Kidney (tissue), 13 donors: ENCODE measurements at regions not wholly inside any gene's neighbourhood (a gene's known extent, or its start where the extent isn't known, plus 50 kb on each side); places are given as distances from the start of the nearest gene placed in this dataset.

Source experiments
- DNase-seq, 5 donors: peaks; one replicate each; pipeline ENCODE4 v3.0.0-alpha.2; 2013 to 2020
- FAIRE-seq: peaks from 2 replicates; lab custom pipeline; 2012; peaks lifted over from hg19 to GRCh38; lab: Jason Lieb, UNC
- H3K27ac ChIP-seq, 2 donors: one replicate each; pipeline ENCODE4 v1.7.0; 2013; ENCODE audit warnings: low read depth in 2 of 2, low read length in 2 of 2, inconsistent platforms in 1 of 2
- H3K27me3 ChIP-seq: one replicate; pipeline ENCODE4 v1.7.1; 2013; ENCODE audit warnings: low read length, inconsistent platforms; ENCODE audit not compliant: control insufficient read depth, insufficient read depth
- H3K36me3 ChIP-seq, 3 donors: one replicate each; pipeline versions ENCODE4 v1.7.0 to v1.7.1; 2013; ENCODE audit warnings: low read length in 3 of 3, control low read depth in 1 of 3, inconsistent platforms in 1 of 3; ENCODE audit not compliant: insufficient read depth in 3 of 3, control insufficient read depth in 2 of 3
- H3K4me1 ChIP-seq, 3 donors: one replicate each; pipeline versions ENCODE4 v1.7.0 to v1.7.1; 2013; ENCODE audit warnings: low read length in 3 of 3, inconsistent platforms in 1 of 3, low read depth in 1 of 3; ENCODE audit not compliant: control insufficient read depth in 2 of 3, insufficient read depth in 2 of 3
- H3K4me3 ChIP-seq, 3 donors: one replicate each; pipeline versions ENCODE4 v1.7.0 to v1.8.1; 2013; ENCODE audit warnings: low read length in 3 of 3, control low read depth in 1 of 3, inconsistent platforms in 1 of 3
- H3K9ac ChIP-seq, 3 donors: one replicate each; pipeline versions ENCODE4 v1.7.0 to v1.7.1; 2013; ENCODE audit warnings: low read length in 3 of 3, control low read depth in 1 of 3, inconsistent platforms in 1 of 3
- H3K9me3 ChIP-seq, 3 donors: one replicate each; pipeline versions ENCODE4 v1.7.0 to v1.7.1; 2013; ENCODE audit warnings: low read length in 3 of 3, control low read depth in 1 of 3, inconsistent platforms in 1 of 3; ENCODE audit not compliant: control insufficient read depth in 2 of 3, insufficient read depth in 1 of 3
- intact Hi-C: fragments of 100-400 bp; cut with DNase I; formaldehyde crosslinking; loops from one replicate; pipeline ENCODE4 v1.11.1; 2022
- TF ChIP-seq, protein P1 (sequence below): IDR thresholded peaks from 3 replicates; pipeline ENCODE4 v1.5.1; 2012; ENCODE audit warnings: mild to moderate bottlenecking, moderate library complexity, borderline replicate concordance; ENCODE audit not compliant: insufficient read depth; ENCODE audit errors: extremely low read depth
- donor health status: control.
- donor health status: control.
- donor health status: control.
- donor health status: control.
- donor health status: control.
- donor health status: DM: yes; HTN: yes; CAD: no.
- donor health status: Normal renal cell carcinoma (clear cell type).

DNA sequence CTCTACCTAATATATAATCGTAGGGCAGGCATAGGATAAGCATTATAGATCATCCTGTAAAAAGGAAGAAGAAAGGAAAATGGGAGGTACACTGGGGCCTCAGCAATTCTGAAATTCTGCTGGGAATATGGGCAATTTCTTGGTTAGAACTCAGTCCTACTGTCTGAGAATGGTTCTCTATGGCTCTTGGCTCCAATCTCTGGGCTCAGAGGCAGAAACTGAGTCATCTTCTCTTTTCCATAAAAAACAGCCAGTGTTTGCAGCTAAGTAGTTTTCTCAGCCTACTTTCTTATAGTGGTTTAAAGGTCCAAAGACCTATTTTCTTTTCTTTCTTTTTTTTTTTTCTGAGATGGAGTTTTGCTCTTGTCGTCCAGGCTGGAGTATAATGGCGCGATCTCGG is 135.8 kb upstream of the ZBED5 start:
- intact Hi-C loops = no loop called here
- TF ChIP-seq, protein P1, sequence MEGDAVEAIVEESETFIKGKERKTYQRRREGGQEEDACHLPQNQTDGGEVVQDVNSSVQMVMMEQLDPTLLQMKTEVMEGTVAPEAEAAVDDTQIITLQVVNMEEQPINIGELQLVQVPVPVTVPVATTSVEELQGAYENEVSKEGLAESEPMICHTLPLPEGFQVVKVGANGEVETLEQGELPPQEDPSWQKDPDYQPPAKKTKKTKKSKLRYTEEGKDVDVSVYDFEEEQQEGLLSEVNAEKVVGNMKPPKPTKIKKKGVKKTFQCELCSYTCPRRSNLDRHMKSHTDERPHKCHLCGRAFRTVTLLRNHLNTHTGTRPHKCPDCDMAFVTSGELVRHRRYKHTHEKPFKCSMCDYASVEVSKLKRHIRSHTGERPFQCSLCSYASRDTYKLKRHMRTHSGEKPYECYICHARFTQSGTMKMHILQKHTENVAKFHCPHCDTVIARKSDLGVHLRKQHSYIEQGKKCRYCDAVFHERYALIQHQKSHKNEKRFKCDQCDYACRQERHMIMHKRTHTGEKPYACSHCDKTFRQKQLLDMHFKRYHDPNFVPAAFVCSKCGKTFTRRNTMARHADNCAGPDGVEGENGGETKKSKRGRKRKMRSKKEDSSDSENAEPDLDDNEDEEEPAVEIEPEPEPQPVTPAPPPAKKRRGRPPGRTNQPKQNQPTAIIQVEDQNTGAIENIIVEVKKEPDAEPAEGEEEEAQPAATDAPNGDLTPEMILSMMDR = no peak
- Histone ChIP-seq H3K9me3 (no peaks in the 10 kb centered on the region), H3K27ac (no peak overlapping the region), H3K27me3 (no peaks in the 10 kb centered on the region), H3K4me1 (no peaks in the 10 kb centered on the region), H3K9ac (no peak overlapping the region), H3K36me3 (no peaks in the 10 kb centered on the region), H3K4me3 (no peak overlapping the region)
- DNase-seq (no peak), FAIRE-seq (no peak)

GRCh38 chr11:10993186-10993585 is 135.3 kb upstream of the ZBED5 start:
- DNase-seq (no peak), FAIRE-seq (no peak)
- Histone ChIP-seq H3K36me3 (no peaks in the 10 kb centered on the region), H3K9me3 (no peaks in the 10 kb centered on the region), H3K9ac (no peak overlapping the region), H3K27me3 (no peaks in the 10 kb centered on the region), H3K4me1 (no peaks in the 10 kb centered on the region), H3K27ac (no peak overlapping the region), H3K4me3 (no peak overlapping the region)
- intact Hi-C loops = no loop called here
- TF ChIP-seq, protein P1 = no peak

- Histone ChIP-seq H3K9me3 (no peaks in the 10 kb centered on the region), H3K27me3 (no peaks in the 10 kb centered on the region), H3K36me3 (no peaks in the 10 kb centered on the region), H3K27ac (no peak overlapping the region), H3K4me1 (no peaks in the 10 kb centered on the region), H3K9ac (no peak overlapping the region), H3K4me3 (no peak overlapping the region)
- FAIRE-seq (no peak), DNase-seq (peak in 1 of 5 donors; percentile 7)
- TF ChIP-seq, protein P1 = no peak
- intact Hi-C loops = no loop called here
These were observed 133.5 kb upstream of the ZBED5 start for GRCh38 chr11:10991393-10991792.

GRCh38 chr11:10990637-10991193 is 132.9 kb upstream of the ZBED5 start:
- Histone ChIP-seq H3K9me3 (no peaks in the 10 kb centered on the region), H3K4me1 (no peaks in the 10 kb centered on the region), H3K4me3 (no peak overlapping the region), H3K27me3 (no peaks in the 10 kb centered on the region), H3K36me3 (no peaks in the 10 kb centered on the region), H3K9ac (no peak overlapping the region), H3K27ac (no peak overlapping the region)
- no peak for FAIRE-seq
- TF ChIP-seq, protein P1 = no peak
- DNase-seq = no peak
- intact Hi-C loops = no loop called here
